Adrenal gland (tissue), 9 donors: ENCODE measurements at regions not wholly inside any gene's neighbourhood (a gene's known extent, or its start where the extent isn't known, plus 50 kb on each side); places are given as distances from the start of the nearest gene placed in this dataset.

ENCODE experiments used
- DNase-seq, 7 donors: peaks; one replicate each; pipeline ENCODE4 v3.0.0-alpha.2; 2019 to 2020
- H3K27ac ChIP-seq, 5 donors: fragments of 200-600 bp; sonication (generic) in 4 of 5; 1 replicate in 3 of 5; 2 replicates in 2 of 5; pipeline versions ENCODE4 v1.5.1 to v1.8.0; 2016 to 2020; ENCODE audit warnings: mild to moderate bottlenecking in 1 of 5
- H3K27me3 ChIP-seq: fragments of 200-600 bp; 2 replicates; pipeline ENCODE4 v1.8.0; 2021
- H3K36me3 ChIP-seq, 2 donors: fragments of 200-600 bp; replicated peaks in 1 of 2; 1 replicate in 1 of 2; 2 replicates in 1 of 2; pipeline versions ENCODE4 v1.5.1 to v1.8.0; 2018 to 2022
- H3K4me1 ChIP-seq, 2 donors: fragments of 200-600 bp; replicated peaks in 1 of 2; 1 replicate in 1 of 2; 2 replicates in 1 of 2; pipeline versions ENCODE4 v1.5.1 to v1.8.0; 2018 to 2021
- H3K4me3 ChIP-seq, 4 donors: fragments of 200-600 bp; sonication (generic) in 3 of 4; one replicate each; pipeline ENCODE4 v1.5.1; 2016 to 2018
- H3K9me3 ChIP-seq, 3 donors: fragments of 200-600 bp; sonication (generic) in 1 of 3; replicated peaks in 1 of 3; 1 replicate in 2 of 3; 2 replicates in 1 of 3; pipeline versions ENCODE4 v1.5.1 to v1.8.0; 2016 to 2021
- CTCF ChIP-seq, 6 experiments: fragments of 450-650 bp in 4 of 6; fragments of 200-600 bp in 2 of 6; sonication (generic) in 1 of 6; IDR thresholded peaks; 1 replicate in 5 of 6; 2 replicates in 1 of 6; pipeline versions ENCODE4 v1.5.1 to v1.8.0; 2016 to 2021; ENCODE audit warnings: antibody characterized with exemption in 6 of 6, mild to moderate bottlenecking in 2 of 6, moderate library complexity in 1 of 6
- POLR2A ChIP-seq, 2 donors: fragments of 450-650 bp; IDR thresholded peaks; one replicate each; pipeline ENCODE4 v1.6.1; 2017; ENCODE audit warnings: antibody characterized with exemption in 2 of 2, mild to moderate bottlenecking in 2 of 2, moderate library complexity in 1 of 2
- WGBS, 4 donors: extraction: QIAGEN DNeasy Blood & Tissue Kit in 2 of 4; methylation state at CpG; one replicate each; pipeline versions ENCODE4 v1.1.5 to v1.1.7; 2013 to 2017; 5-methylcytosine and 5-hydroxymethylcytosine counted together
- intact Hi-C, 2 donors: fragments of 100-400 bp; cut with DNase I; formaldehyde crosslinking; loops; one replicate each; pipeline versions ENCODE4 v1.14.1 to v1.15.0; 2022 to 2023
- donor health status: healthy with polysubstance abuse.
- donor health status: Bipolar disorder and iron deficiency.
- donor health status: DM: yes; HTN: yes; CAD: no.
- donor health status: DM: no; HTN: no; CAD: no.
- donor health status: DM: no; HTN: no; CAD: no.

- Histone ChIP-seq H3K4me3 (no peak overlapping the region), H3K36me3 (no peaks in the 10 kb centered on the region), H3K4me1 (no peaks in the 10 kb centered on the region), H3K27me3 (no peaks in the 10 kb centered on the region), H3K27ac (no peak overlapping the region), H3K9me3 (no peaks in the 10 kb centered on the region)
- WGBS, 4 donors: 67 to 70% (median 68%) methylated on average over 1 of the region's 1 CpG
- TF ChIP-seq CTCF (IDR thresholded peaks at IDR 0.05) (peak; percentile 15 to 48 (median 28)), POLR2A (IDR thresholded peaks at IDR 0.05) (no peak)
- intact Hi-C loops: no loop called here
- DNase-seq: no peak
Measured at GRCh38 chr2:49687918-49688317, 533.6 kb upstream of the FSHR start.

GRCh38 chr2:49686897-49687442 lies 532.7 kb upstream of the FSHR start:
- intact Hi-C loops: no loop called here
- H3K27ac ChIP-seq: no peak overlapping the region
- H3K4me3 ChIP-seq: no peak overlapping the region
- DNase-seq: no peak
- H3K36me3 ChIP-seq: no peaks in the 10 kb centered on the region
- WGBS, 4 donors: 35 to 46% (median 45%) methylated on average over 2 of the region's 2 CpGs
- H3K9me3 ChIP-seq: no peaks in the 10 kb centered on the region
- TF ChIP-seq POLR2A (IDR thresholded peaks at IDR 0.05) (no peak), CTCF (IDR thresholded peaks at IDR 0.05) (no peak)
- no peaks in the 10 kb centered on the region for H3K4me1 ChIP-seq
- H3K27me3 ChIP-seq: no peaks in the 10 kb centered on the region

- Histone ChIP-seq H3K27ac (no peak overlapping the region), H3K4me3 (no peak overlapping the region), H3K4me1 (no peaks in the 10 kb centered on the region), H3K36me3 (no peaks in the 10 kb centered on the region), H3K27me3 (no peaks in the 10 kb centered on the region), H3K9me3 (no peaks in the 10 kb centered on the region)
- intact Hi-C loops: no loop called here
- no peak for TF ChIP-seq POLR2A (IDR thresholded peaks at IDR 0.05)
- TF ChIP-seq CTCF (IDR thresholded peaks at IDR 0.05): no peak
- WGBS, 4 donors: 57 to 78% (median 65%) methylated on average over 2 of the region's 2 CpGs
- DNase-seq: no peak
Measured at GRCh38 chr2:49686291-49686690, 532.0 kb upstream of the FSHR start.

GRCh38 chr2:49677227-49677626 lies 522.9 kb upstream of the FSHR start:
- Histone ChIP-seq H3K4me3 (no peak overlapping the region), H3K27me3 (no peaks in the 10 kb centered on the region), H3K4me1 (no peaks in the 10 kb centered on the region), H3K36me3 (no peaks in the 10 kb centered on the region), H3K9me3 (no peaks in the 10 kb centered on the region), H3K27ac (no peak overlapping the region)
- intact Hi-C loops: no loop called here
- TF ChIP-seq CTCF (IDR thresholded peaks at IDR 0.05) (no peak), POLR2A (IDR thresholded peaks at IDR 0.05) (no peak)
- no peak for DNase-seq
- 70 to 97% (median 83%) methylated on average over 1 of the region's 1 CpG for WGBS, 4 donors
